Heart right ventricle (tissue), 16 donors: ENCODE measurements at regions not wholly inside any gene's neighbourhood (a gene's known extent, or its start where the extent isn't known, plus 50 kb on each side); places are given as distances from the start of the nearest gene placed in this dataset.

ENCODE experiments used
- ATAC-seq, 8 donors: fragments of 200-7000 bp; cut with Tn5 transposase; one replicate each; pipeline ENCODE4 v1.9.1; 2020; ENCODE audit warnings: mild to moderate bottlenecking in 8 of 8, moderate library complexity in 8 of 8, moderate number of reproducible peaks in 1 of 8
- DNase-seq, 2 donors: peaks; one replicate each; pipeline ENCODE4 v3.0.0-alpha.2; 2020
- H3K27ac ChIP-seq, 10 donors: fragments of 200-600 bp; sonication (generic) in 2 of 10; one replicate each; pipeline versions ENCODE4 v1.5.0 to v1.8.0; 2020 to 2022; ENCODE audit warnings: mild to moderate bottlenecking in 3 of 10
- H3K27me3 ChIP-seq, 7 donors: fragments of 200-600 bp; one replicate each; pipeline ENCODE4 v1.8.0; 2021 to 2022; ENCODE audit warnings: mild to moderate bottlenecking in 2 of 7
- H3K36me3 ChIP-seq, 9 donors: fragments of 200-600 bp; sonication (generic) in 1 of 9; one replicate each; pipeline versions ENCODE4 v1.5.0 to v1.8.0; 2020 to 2022; ENCODE audit warnings: mild to moderate bottlenecking in 2 of 9
- H3K4me1 ChIP-seq, 9 donors: fragments of 200-600 bp; sonication (generic) in 1 of 9; one replicate each; pipeline versions ENCODE4 v1.5.0 to v1.8.0; 2020 to 2022; ENCODE audit warnings: mild to moderate bottlenecking in 4 of 9
- H3K4me3 ChIP-seq, 10 donors: fragments of 200-600 bp; sonication (generic) in 2 of 10; one replicate each; pipeline versions ENCODE4 v1.5.0 to v1.8.0; 2020 to 2022; ENCODE audit warnings: mild to moderate bottlenecking in 7 of 10, moderate library complexity in 2 of 10
- H3K9me3 ChIP-seq, 11 donors: fragments of 200-600 bp in 10 of 11; sonication (generic) in 2 of 11; one replicate each; pipeline versions ENCODE4 v1.5.0 to v1.8.0; 2013 to 2022; ENCODE audit warnings: mild to moderate bottlenecking in 2 of 11, control low read depth in 1 of 11, moderate library complexity in 1 of 11
- WGBS, 2 donors: extraction: QIAGEN DNeasy Blood & Tissue Kit; methylation state at CpG; one replicate each; pipeline ENCODE4 v1.1.7; 2013; ENCODE audit warnings: inconsistent platforms in 1 of 2; 5-methylcytosine and 5-hydroxymethylcytosine counted together
- intact Hi-C, 10 donors: fragments of 100-400 bp; cut with DNase I; formaldehyde crosslinking; loops; one replicate each; pipeline versions ENCODE4 v1.11.1 to v1.14.2; 2022
- TF ChIP-seq, protein P1 (sequence below), 9 donors: fragments of 200-600 bp; sonication (generic) in 2 of 9; IDR thresholded peaks; one replicate each; pipeline versions ENCODE4 v1.5.0 to v1.8.0; 2021 to 2022; ENCODE audit warnings: antibody characterized with exemption in 9 of 9, mild to moderate bottlenecking in 5 of 9, moderate library complexity in 1 of 9
- donor health status: Arrhythmogenic right ventricular cardiomyopathy.
- donor health status: ischemic (EF 13 %, LVEDD 7.1; RV severe dilation, severe dysfunction).
- donor health status: healthy with polysubstance abuse.
- donor health status: DM: no; HTN: yes; CAD: no.
- donor health status: DM: no; HTN: no; CAD: no.
- donor health status: ischemic (EF 25% LVEDD 6.9; RV normal size, moderate dysfunction).
- donor health status: ischemic (EF 25% LVEDD 5.7; RV mildly dilated, moderate dysfunction).
- donor health status: healthy.
- donor health status: DM: yes; HTN: yes; CAD: no.
- donor health status: Ischemic cardiomyopathy.
- donor health status: ischemic (EF 35%, LVEDD 5.7; RV mildly dilated, moderate dysfunction).
- donor health status: nonischemic (EF 11% LVEDD 7.7; RV severe dilation, severe dysfunction).
- donor health status: DM: yes; HTN: yes; CAD: no.
- donor health status: PGD.
- donor health status: ischemic (EF 29% LVEDD 5.4; RV normal size, mild dysfunction).
- donor health status: nonischemic (EF 23%, LVEDD 6.1; RV moderate dilation, normal function).

GRCh38 chr9:78767490-78767889 is 470.6 kb downstream of the PSAT1 start:
- H3K4me1 ChIP-seq: no peaks in the 10 kb centered on the region
- ATAC-seq: no peak
- no peaks in the 10 kb centered on the region for H3K9me3 ChIP-seq
- no peak overlapping the region for H3K4me3 ChIP-seq
- TF ChIP-seq, protein P1, sequence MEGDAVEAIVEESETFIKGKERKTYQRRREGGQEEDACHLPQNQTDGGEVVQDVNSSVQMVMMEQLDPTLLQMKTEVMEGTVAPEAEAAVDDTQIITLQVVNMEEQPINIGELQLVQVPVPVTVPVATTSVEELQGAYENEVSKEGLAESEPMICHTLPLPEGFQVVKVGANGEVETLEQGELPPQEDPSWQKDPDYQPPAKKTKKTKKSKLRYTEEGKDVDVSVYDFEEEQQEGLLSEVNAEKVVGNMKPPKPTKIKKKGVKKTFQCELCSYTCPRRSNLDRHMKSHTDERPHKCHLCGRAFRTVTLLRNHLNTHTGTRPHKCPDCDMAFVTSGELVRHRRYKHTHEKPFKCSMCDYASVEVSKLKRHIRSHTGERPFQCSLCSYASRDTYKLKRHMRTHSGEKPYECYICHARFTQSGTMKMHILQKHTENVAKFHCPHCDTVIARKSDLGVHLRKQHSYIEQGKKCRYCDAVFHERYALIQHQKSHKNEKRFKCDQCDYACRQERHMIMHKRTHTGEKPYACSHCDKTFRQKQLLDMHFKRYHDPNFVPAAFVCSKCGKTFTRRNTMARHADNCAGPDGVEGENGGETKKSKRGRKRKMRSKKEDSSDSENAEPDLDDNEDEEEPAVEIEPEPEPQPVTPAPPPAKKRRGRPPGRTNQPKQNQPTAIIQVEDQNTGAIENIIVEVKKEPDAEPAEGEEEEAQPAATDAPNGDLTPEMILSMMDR (IDR thresholded peaks at IDR 0.05): no peak
- intact Hi-C loops: loop anchor here in 1 of 10 donors (10.0 kb wide), 1 partner anchor 63 kb away; no protein-coding TSS in a partner anchor
- whole genome bisulfite sequencing, 2 donors: 79 to 83% methylated on average over 7 of the region's 7 CpGs
- H3K36me3 ChIP-seq: no peaks in the 10 kb centered on the region
- no peak overlapping the region for H3K27ac ChIP-seq
- DNase-seq: no peak
- H3K27me3 ChIP-seq: no peaks in the 10 kb centered on the region

DNA sequence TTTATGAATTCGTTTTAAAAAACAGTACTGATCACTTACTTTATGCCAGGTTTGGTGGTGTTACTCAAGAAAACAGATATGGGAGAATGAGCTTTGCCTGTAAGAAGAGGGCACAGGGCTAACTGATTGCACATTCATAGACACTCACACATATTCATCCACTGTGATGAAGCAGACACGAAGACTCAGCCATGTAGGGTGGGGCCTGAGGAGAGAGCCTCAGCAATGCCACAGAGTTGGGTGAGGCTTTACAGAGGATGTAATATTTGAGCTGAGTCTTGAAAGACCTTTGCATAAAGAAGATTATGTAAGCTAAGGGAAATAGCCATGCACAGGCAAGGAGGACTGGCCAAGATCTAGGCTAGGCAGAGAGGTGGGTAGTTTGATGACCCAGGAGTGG is 472.8 kb downstream of the PSAT1 start:
- Histone ChIP-seq H3K27ac (no peak overlapping the region), H3K4me3 (no peak overlapping the region), H3K27me3 (no peaks in the 10 kb centered on the region), H3K4me1 (no peaks in the 10 kb centered on the region), H3K36me3 (no peaks in the 10 kb centered on the region), H3K9me3 (no peaks in the 10 kb centered on the region)
- intact Hi-C loops: loop anchor here in 2 of 10 donors (5.0 to 10.0 kb wide), 2 partner anchors 53 to 65 kb away; no protein-coding TSS in a partner anchor
- WGBS, 2 donors: 74 to 76% methylated on average over 2 of the region's 2 CpGs
- DNase-seq: no peak
- TF ChIP-seq, protein P1 (IDR thresholded peaks at IDR 0.05): no peak
- ATAC-seq: no peak

GRCh38 chr9:78775211-78775610 is 478.3 kb downstream of the PSAT1 start:
- WGBS, 2 donors: 51 to 67% methylated on average over 11 of the region's 11 CpGs
- H3K36me3 ChIP-seq: no peaks in the 10 kb centered on the region
- DNase-seq (no peak), ATAC-seq (no peak)
- intact Hi-C loops: no loop called here
- no peaks in the 10 kb centered on the region for H3K9me3 ChIP-seq
- H3K27me3 ChIP-seq: no peaks in the 10 kb centered on the region
- H3K4me1 ChIP-seq: peaks cover 0 to 7% (median 0%) of the 10 kb centered on the region in 9 donors
- H3K27ac ChIP-seq: no peak overlapping the region
- no peak overlapping the region for H3K4me3 ChIP-seq
- TF ChIP-seq, protein P1 (IDR thresholded peaks at IDR 0.05): no peak

GRCh38 chr9:78775696-78776295 is 478.9 kb downstream of the PSAT1 start:
- no peak overlapping the region for H3K27ac ChIP-seq
- H3K4me3 ChIP-seq: no peak overlapping the region
- WGBS, 2 donors: 77 to 78% methylated on average over 3 of the region's 3 CpGs
- peaks cover 0 to 7% (median 0%) of the 10 kb centered on the region in 9 donors for H3K4me1 ChIP-seq
- no peaks in the 10 kb centered on the region for H3K36me3 ChIP-seq
- TF ChIP-seq, protein P1 (IDR thresholded peaks at IDR 0.05): no peak
- no peaks in the 10 kb centered on the region for H3K27me3 ChIP-seq
- intact Hi-C loops: no loop called here
- ATAC-seq (no peak), DNase-seq (no peak)
- H3K9me3 ChIP-seq: no peaks in the 10 kb centered on the region
